ENCODE measurements at regions not wholly inside any gene's neighbourhood (a gene's known extent, or its start where the extent isn't known, plus 50 kb on each side); places are given as distances from the start of the nearest gene placed in this dataset.

- DNase-seq (ENCODE audit: low spot score) = no peak
- TF ChIP-seq CTCF (IDR thresholded peaks at IDR 0.05) = no peak
Measured at GRCh38 chr3:110795163-110795562, 276.5 kb upstream of the NECTIN3 start.

GRCh38 chr3:110799271-110799670 lies 272.3 kb upstream of the NECTIN3 start:
- no peak overlapping the region for H3K4me3 ChIP-seq
- no peak for TF ChIP-seq CTCF (IDR thresholded peaks at IDR 0.05)
- no peak for DNase-seq (ENCODE audit: low spot score)
- no peak overlapping the region for H3K27ac ChIP-seq

More at GRCh38 chr3:110795163-110795562, 276.5 kb upstream of the NECTIN3 start:
- H3K4me3 ChIP-seq = no peak overlapping the region
- H3K27ac ChIP-seq = no peak overlapping the region

- no peak overlapping the region for H3K27ac ChIP-seq
- no peak overlapping the region for H3K4me3 ChIP-seq
- TF ChIP-seq CTCF (IDR thresholded peaks at IDR 0.05) = no peak
- DNase-seq (ENCODE audit: low spot score) = no peak
Measured at GRCh38 chr3:110804856-110805255, 266.8 kb upstream of the NECTIN3 start.

- no peak for DNase-seq (ENCODE audit: low spot score)
- no peak for TF ChIP-seq CTCF (IDR thresholded peaks at IDR 0.05)
- H3K27ac ChIP-seq = no peak overlapping the region
- no peak overlapping the region for H3K4me3 ChIP-seq
Measured at GRCh38 chr3:110806924-110807323, 264.7 kb upstream of the NECTIN3 start.

GRCh38 chr3:110808630-110809029 lies 263.0 kb upstream of the NECTIN3 start:
- no peak for TF ChIP-seq CTCF (IDR thresholded peaks at IDR 0.05)
- DNase-seq (ENCODE audit: low spot score) = no peak
- Histone ChIP-seq H3K4me3 (no peak overlapping the region), H3K27ac (no peak overlapping the region)

GRCh38 chr3:110810356-110810755 lies 261.3 kb upstream of the NECTIN3 start:
- Histone ChIP-seq H3K4me3 (no peak overlapping the region), H3K27ac (no peak overlapping the region)
- no peak for DNase-seq (ENCODE audit: low spot score)
- TF ChIP-seq CTCF (IDR thresholded peaks at IDR 0.05) = no peak

- H3K4me3 ChIP-seq = no peak overlapping the region
- DNase-seq (ENCODE audit: low spot score) = no peak
- H3K27ac ChIP-seq = no peak overlapping the region
- no peak for TF ChIP-seq CTCF (IDR thresholded peaks at IDR 0.05)
Measured at GRCh38 chr3:110811050-110811449, 260.6 kb upstream of the NECTIN3 start.
